ENCODE measurements at regions not wholly inside any gene's neighbourhood (a gene's known extent, or its start where the extent isn't known, plus 50 kb on each side); places are given as distances from the start of the nearest gene placed in this dataset.

DNA sequence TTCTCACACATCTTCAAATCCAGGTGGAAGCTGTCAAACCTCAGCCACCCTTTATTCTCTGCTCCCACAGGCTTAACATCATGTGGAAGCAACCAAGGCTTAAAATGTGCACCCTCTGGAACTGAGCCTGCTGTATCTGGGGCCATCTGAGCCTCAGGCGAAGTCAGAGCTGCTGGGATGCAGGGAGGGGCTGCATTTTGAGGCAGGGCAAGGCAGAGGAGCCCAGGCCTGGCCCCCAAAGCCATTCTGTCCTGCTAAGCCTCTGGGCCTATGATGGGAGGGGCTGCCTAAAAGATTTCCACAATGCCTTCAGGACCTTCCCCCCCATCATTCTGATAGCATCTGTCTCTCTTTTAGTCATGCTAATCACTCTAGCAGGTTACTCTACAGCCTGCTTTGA lies 51.7 kb upstream of the COBL start:
- no peaks in the 10 kb centered on the region for H3K27me3 ChIP-seq (ENCODE audit: control insufficient read depth, insufficient read depth, low read length)
- H3K9ac ChIP-seq (ENCODE audit: low read length), result no peak overlapping the region
- no peak overlapping the region for H3K27ac ChIP-seq (ENCODE audit: low read depth, low read length)
- peaks cover 8% of the 10 kb centered on the region for H3K4me1 ChIP-seq (ENCODE audit: control insufficient read depth, insufficient read depth, low read length)
- no peak overlapping the region for H3K4me3 ChIP-seq (ENCODE audit: low read depth, low read length)
- no peaks in the 10 kb centered on the region for H3K9me3 ChIP-seq (ENCODE audit: control insufficient read depth, insufficient read depth, low read depth, low read length)
- no peaks in the 10 kb centered on the region for H3K36me3 ChIP-seq (ENCODE audit: control insufficient read depth, insufficient read depth, low read length)

- Histone ChIP-seq H3K9ac (ENCODE audit: low read length) (no peak overlapping the region), H3K27ac (ENCODE audit: low read depth, low read length) (no peak overlapping the region), H3K4me1 (ENCODE audit: control insufficient read depth, insufficient read depth, low read length) (peaks cover 8% of the 10 kb centered on the region), H3K9me3 (ENCODE audit: control insufficient read depth, insufficient read depth, low read depth, low read length) (no peaks in the 10 kb centered on the region), H3K4me3 (ENCODE audit: low read depth, low read length) (no peak overlapping the region), H3K27me3 (ENCODE audit: control insufficient read depth, insufficient read depth, low read length) (no peaks in the 10 kb centered on the region), H3K36me3 (ENCODE audit: control insufficient read depth, insufficient read depth, low read length) (no peaks in the 10 kb centered on the region)
These were observed 51.0 kb upstream of the COBL start for GRCh38 chr7:51367614-51367968.

DNA sequence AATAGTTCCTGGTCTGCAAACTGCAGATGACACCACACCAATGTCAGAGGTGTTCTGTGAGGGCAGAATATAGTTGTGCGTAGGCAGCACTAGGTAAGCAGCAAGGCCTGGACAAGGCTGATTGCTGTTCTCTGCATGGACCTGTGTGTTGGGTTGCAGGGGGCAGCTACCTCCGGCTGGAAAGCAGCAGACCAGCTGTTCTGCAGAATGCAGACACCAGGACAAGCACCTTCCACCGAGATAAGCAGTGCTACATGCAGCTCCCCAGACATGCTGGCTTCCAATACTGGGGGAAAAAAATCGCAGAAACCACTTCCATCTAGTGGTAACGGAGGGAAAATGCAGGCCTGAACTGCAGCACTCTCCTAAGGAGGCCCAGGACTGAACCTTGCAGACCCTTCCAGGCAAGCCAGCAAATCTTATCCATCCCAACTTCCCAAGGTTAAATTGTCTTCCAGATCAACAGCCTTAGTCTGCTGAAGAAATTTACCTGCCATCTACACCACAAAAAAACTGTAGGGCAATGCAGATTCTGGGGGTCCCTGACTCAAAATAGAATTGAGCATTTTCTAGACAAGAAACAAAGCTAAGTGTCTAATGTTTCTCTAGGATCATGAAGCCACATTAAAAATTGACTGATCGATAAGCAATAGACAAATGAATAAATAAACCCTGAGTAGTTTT lies 50.5 kb upstream of the COBL start:
- H3K4me1 ChIP-seq (ENCODE audit: control insufficient read depth, insufficient read depth, low read length), result peaks cover 8% of the 10 kb centered on the region
- no peaks in the 10 kb centered on the region for H3K27me3 ChIP-seq (ENCODE audit: control insufficient read depth, insufficient read depth, low read length)
- no peak overlapping the region for H3K27ac ChIP-seq (ENCODE audit: low read depth, low read length)

More for the DNA sequence above, 50.5 kb upstream of the COBL start:
- Histone ChIP-seq H3K9ac (ENCODE audit: low read length) (no peak overlapping the region), H3K36me3 (ENCODE audit: control insufficient read depth, insufficient read depth, low read length) (no peaks in the 10 kb centered on the region), H3K4me3 (ENCODE audit: low read depth, low read length) (no peak overlapping the region), H3K9me3 (ENCODE audit: control insufficient read depth, insufficient read depth, low read depth, low read length) (peaks cover 3% of the 10 kb centered on the region; the same call in 1 of the 2 replicates)
